Thoracic aorta (tissue), 2 donors: ENCODE measurements at regions not wholly inside any gene's neighbourhood (a gene's known extent, or its start where the extent isn't known, plus 50 kb on each side); places are given as distances from the start of the nearest gene placed in this dataset.

Experiments used
- ATAC-seq: fragments of 150-250 bp; one replicate; pipeline ENCODE4 v1.8.0; 2017; ENCODE audit warnings: low read depth; ENCODE audit not compliant: insufficient number of reproducible peaks, low FRiP score
- DNase-seq: peaks from one replicate; pipeline ENCODE4 v3.0.0-alpha.2; 2020; ENCODE audit warnings: low spot score
- H3K27ac ChIP-seq, 2 donors: fragments of 200-600 bp; sonication (generic); 1 replicate in 1 of 2; 2 replicates in 1 of 2; pipeline ENCODE4 v1.5.1; 2016; ENCODE audit warnings: mild to moderate bottlenecking in 2 of 2, moderate library complexity in 2 of 2
- H3K27me3 ChIP-seq: fragments of 200-600 bp; sonication (generic); replicated peaks from 2 replicates; pipeline ENCODE4 v1.6.0; 2016; ENCODE audit warnings: mild to moderate bottlenecking; ENCODE audit not compliant: insufficient read depth
- H3K36me3 ChIP-seq: fragments of 200-600 bp; sonication (generic); one replicate; pipeline ENCODE4 v1.5.1; 2016
- H3K4me1 ChIP-seq, 2 donors: fragments of 200-600 bp; sonication (generic); 1 replicate in 1 of 2; 2 replicates in 1 of 2; pipeline versions ENCODE4 v1.5.1 to v1.6.0; 2016; ENCODE audit warnings: low read depth in 2 of 2, mild to moderate bottlenecking in 1 of 2; ENCODE audit not compliant: control insufficient read depth in 1 of 2
- H3K4me3 ChIP-seq: fragments of 200-600 bp; sonication (generic); 2 replicates; pipeline ENCODE4 v1.5.1; 2016; ENCODE audit warnings: mild to moderate bottlenecking
- H3K9me3 ChIP-seq: fragments of 200-600 bp; sonication (generic); 2 replicates; pipeline ENCODE4 v1.5.1; 2016
- TF ChIP-seq, protein P1 (sequence below): fragments of 200-600 bp; sonication (generic); IDR thresholded peaks from one replicate; pipeline ENCODE4 v1.5.1; 2019; ENCODE audit warnings: antibody characterized with exemption

DNA sequence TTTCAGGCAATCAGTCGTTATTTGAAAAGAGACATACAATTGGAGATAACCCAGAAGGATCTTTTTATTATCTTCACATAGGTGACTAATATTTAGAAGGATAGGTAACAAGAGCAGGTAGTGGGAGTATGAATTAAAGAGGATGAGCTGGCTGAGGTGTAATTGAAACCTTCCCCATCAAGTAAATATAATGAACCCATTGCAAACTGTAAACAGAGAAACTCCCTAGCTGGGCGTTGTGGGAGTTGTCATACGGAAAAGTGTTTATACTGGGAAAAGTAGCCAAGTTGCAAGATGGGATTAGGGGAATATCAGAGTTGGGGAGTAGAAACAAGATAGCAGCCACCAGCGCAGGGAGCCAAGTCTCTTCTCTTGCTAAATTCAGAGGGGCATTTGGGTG is 448.4 kb downstream of the COG6 start:
- Histone ChIP-seq H3K4me3 (no peak overlapping the region), H3K36me3 (no peaks in the 10 kb centered on the region), H3K9me3 (no peaks in the 10 kb centered on the region), H3K27ac (no peak overlapping the region), H3K27me3 (no peaks in the 10 kb centered on the region), H3K4me1 (peaks cover 0 to 2% of the 10 kb centered on the region in 2 donors)
- TF ChIP-seq, protein P1, sequence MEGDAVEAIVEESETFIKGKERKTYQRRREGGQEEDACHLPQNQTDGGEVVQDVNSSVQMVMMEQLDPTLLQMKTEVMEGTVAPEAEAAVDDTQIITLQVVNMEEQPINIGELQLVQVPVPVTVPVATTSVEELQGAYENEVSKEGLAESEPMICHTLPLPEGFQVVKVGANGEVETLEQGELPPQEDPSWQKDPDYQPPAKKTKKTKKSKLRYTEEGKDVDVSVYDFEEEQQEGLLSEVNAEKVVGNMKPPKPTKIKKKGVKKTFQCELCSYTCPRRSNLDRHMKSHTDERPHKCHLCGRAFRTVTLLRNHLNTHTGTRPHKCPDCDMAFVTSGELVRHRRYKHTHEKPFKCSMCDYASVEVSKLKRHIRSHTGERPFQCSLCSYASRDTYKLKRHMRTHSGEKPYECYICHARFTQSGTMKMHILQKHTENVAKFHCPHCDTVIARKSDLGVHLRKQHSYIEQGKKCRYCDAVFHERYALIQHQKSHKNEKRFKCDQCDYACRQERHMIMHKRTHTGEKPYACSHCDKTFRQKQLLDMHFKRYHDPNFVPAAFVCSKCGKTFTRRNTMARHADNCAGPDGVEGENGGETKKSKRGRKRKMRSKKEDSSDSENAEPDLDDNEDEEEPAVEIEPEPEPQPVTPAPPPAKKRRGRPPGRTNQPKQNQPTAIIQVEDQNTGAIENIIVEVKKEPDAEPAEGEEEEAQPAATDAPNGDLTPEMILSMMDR = no peak
- ATAC-seq (no peak), DNase-seq (no peak)

- TF ChIP-seq, protein P1 = no peak
- ATAC-seq = no peak
- H3K27ac ChIP-seq = no peak overlapping the region
Measured at GRCh38 chr13:40105231-40105630, 449.8 kb downstream of the COG6 start.

GRCh38 chr13:40109351-40109844 is 453.9 kb downstream of the COG6 start:
- Histone ChIP-seq H3K27me3 (no peaks in the 10 kb centered on the region), H3K4me1 (peaks cover 0 to 17% of the 10 kb centered on the region in 2 donors), H3K9me3 (no peaks in the 10 kb centered on the region), H3K36me3 (no peaks in the 10 kb centered on the region), H3K4me3 (no peak overlapping the region), H3K27ac (peak overlapping the region in 1 of 2 donors; percentile 44)
- TF ChIP-seq, protein P1 = no peak
- ATAC-seq (peak; percentile 68), DNase-seq (no peak)

More at GRCh38 chr13:40105231-40105630, 449.8 kb downstream of the COG6 start:
- H3K9me3 ChIP-seq = no peaks in the 10 kb centered on the region
- no peaks in the 10 kb centered on the region for H3K36me3 ChIP-seq
- no peak overlapping the region for H3K4me3 ChIP-seq
- no peak for DNase-seq
- no peaks in the 10 kb centered on the region for H3K27me3 ChIP-seq
- peaks cover 0 to 9% of the 10 kb centered on the region in 2 donors for H3K4me1 ChIP-seq

GRCh38 chr13:40113643-40114304 is 458.3 kb downstream of the COG6 start:
- Histone ChIP-seq H3K4me3 (no peak overlapping the region), H3K27ac (peak overlapping the region in 1 of 2 donors; percentile 87), H3K9me3 (no peaks in the 10 kb centered on the region), H3K36me3 (no peaks in the 10 kb centered on the region), H3K27me3 (no peaks in the 10 kb centered on the region), H3K4me1 (peaks cover 9 to 42% of the 10 kb centered on the region in 2 donors)
- DNase-seq = no peak
- ATAC-seq = no peak
- TF ChIP-seq, protein P1 = no peak

DNA sequence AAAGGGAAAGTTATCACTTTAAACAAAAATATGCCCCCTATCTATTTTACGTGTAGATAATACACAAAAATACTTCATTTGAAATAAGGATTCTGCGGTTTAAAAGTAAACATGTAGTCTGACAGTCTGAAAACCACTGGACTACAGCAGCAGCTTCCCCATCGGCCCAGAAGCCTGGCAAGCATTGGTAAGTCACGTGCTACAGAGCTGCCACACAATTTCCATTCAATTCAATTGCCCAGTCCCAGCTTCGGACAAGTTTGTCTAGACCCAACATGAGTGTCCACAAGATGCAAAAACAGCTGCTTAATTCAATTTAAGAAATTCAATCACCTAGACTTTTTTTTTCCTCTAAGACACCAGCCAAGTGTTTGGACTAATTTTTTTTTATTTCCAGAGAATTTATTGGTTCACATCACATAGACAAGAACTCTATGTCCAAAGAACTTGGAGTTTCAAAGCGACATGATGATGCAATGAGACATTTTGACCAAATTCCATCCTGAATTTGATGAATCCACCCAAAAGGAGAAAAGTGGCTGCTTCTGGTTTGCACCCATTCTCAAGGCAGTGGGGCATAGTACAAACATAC is 458.9 kb downstream of the COG6 start:
- no peaks in the 10 kb centered on the region for H3K27me3 ChIP-seq

More for the DNA sequence above, 458.9 kb downstream of the COG6 start:
- no peak for DNase-seq
- no peak overlapping the region for H3K4me3 ChIP-seq
- no peaks in the 10 kb centered on the region for H3K36me3 ChIP-seq
- no peaks in the 10 kb centered on the region for H3K9me3 ChIP-seq
- TF ChIP-seq, protein P1 = no peak
- peak overlapping the region in 1 of 2 donors; percentile 87 for H3K27ac ChIP-seq
- peaks cover 9 to 36% of the 10 kb centered on the region in 2 donors for H3K4me1 ChIP-seq
- no peak for ATAC-seq
